Brain pericyte (primary cell): ENCODE measurements at regions not wholly inside any gene's neighbourhood (a gene's known extent, or its start where the extent isn't known, plus 50 kb on each side); places are given as distances from the start of the nearest gene placed in this dataset.
"Not testable (repeated sequence)": the region's sequence is repeated elsewhere in the genome, so short reads cannot be mapped to it uniquely, and the experiment has no call there.

Source experiments
- DNase-seq: peaks from one replicate; pipeline ENCODE4 v3.0.0-alpha.2; 2012; ENCODE audit warnings: low read depth, low spot score

DNA sequence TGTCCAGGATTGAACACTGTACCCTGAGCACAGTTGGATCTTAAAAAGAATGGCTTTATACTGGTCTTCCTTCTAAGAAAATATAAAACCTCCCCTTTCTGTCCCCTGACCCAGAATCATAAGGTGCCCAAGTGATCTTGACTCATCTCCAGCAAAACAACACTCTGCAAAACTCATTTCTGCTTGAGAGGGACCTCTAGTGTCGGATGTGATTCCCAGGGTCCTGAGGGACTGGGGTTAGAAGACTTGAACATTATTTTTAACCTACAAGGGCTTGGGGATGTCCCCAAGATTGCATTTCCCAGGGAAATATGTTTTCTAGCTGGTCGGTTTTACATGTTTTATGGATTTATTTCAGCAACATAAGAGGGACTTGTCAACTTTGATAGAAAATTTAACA lies 1318.5 kb upstream of the CELF4 start:
- no peak for DNase-seq

DNA sequence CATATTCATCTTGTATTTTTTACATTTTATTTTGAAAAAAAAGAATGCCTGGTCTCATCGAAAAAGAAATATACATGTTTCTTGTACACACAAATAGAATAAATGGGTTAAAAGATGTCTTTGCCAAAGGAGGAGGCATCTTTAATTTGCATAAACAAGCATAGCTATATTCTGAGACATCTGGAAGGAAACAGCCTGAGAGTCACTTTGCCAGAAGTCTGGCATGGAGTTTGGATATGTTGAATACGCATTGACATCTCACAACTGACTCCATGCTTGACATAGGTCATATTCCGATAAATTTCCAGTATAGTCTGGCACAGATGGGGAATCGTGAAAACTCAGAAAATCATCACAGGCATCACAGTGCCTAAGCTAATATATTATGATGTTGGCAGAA lies 1317.5 kb upstream of the CELF4 start:
- DNase-seq = no peak

GRCh38 chr18:38879871-38880270 lies 1314.3 kb upstream of the CELF4 start:
- no peak for DNase-seq

GRCh38 chr18:38872342-38872741 lies 1306.7 kb upstream of the CELF4 start:
- no peak for DNase-seq

GRCh38 chr18:38868757-38869156 lies 1303.2 kb upstream of the CELF4 start:
- DNase-seq = no peak

DNA sequence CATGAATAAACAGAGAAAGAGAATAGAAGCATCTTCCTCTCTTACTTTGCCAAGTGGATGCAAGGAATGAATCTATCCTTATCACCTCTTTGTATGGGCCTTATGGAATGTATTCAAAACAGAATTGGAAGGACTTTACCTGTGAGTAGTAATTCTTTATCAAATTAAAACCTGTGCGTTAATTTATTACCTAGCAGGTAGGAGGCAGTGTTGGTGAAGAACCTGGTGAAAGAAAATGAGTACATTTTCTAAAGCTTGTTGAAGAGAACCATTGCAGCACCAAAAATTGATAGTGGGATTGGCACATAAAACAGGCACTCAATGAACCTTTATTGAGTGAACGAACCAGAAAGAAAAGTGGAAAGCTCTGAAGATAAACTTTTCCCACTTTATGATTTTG lies 1302.1 kb upstream of the CELF4 start:
- DNase-seq = no peak

GRCh38 chr18:38851526-38851925 lies 1285.9 kb upstream of the CELF4 start:
- DNase-seq = no peak

GRCh38 chr18:38847326-38847725 lies 1281.7 kb upstream of the CELF4 start:
- DNase-seq = no peak

- DNase-seq = no peak
Observed at GRCh38 chr18:38843291-38843690, 1277.7 kb upstream of the CELF4 start.

DNA sequence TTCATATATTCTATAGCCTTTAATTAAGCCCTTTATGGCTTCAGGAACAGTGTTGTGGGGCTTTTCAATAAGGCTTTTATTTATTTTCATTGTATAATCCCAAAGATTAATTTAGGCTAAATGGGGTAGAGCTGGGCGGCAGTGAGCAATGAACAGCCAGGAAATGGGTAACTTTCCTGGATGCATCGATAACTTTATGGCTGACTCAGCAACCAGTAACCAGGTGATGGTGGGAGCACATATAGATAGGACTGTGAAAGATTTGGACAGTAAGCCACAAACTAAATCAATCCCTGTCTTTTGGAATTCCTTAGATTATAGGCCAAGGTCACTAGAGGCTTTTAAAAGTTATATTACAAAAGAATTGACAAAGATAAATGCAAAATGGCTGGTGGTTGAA lies 1260.6 kb upstream of the CELF4 start:
- DNase-seq = no peak

GRCh38 chr18:38811209-38811608 lies 1245.6 kb upstream of the CELF4 start:
- no peak for DNase-seq

GRCh38 chr18:38810789-38811188 lies 1245.2 kb upstream of the CELF4 start:
- DNase-seq = no peak

DNA sequence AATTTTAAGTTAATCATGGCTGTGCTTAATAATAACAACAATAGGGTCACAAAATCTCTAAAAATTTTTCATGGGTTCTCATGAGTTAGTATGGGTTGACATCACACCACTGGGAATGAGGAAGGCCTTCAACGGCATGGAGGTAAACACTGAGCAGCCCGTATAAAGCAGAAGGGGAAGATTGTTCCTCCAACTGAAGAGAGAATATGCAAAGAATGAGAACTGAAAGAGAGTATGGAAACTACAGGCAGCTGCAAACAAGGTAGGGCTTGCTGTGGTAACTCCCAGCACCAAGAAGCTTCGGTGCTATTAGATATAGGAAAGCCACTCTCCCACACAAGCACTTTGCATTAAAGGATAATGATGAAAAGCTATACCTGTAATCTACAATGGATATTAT lies 1242.3 kb upstream of the CELF4 start:
- no peak for DNase-seq

GRCh38 chr18:38805256-38805655 lies 1239.7 kb upstream of the CELF4 start:
- DNase-seq = no peak

DNA sequence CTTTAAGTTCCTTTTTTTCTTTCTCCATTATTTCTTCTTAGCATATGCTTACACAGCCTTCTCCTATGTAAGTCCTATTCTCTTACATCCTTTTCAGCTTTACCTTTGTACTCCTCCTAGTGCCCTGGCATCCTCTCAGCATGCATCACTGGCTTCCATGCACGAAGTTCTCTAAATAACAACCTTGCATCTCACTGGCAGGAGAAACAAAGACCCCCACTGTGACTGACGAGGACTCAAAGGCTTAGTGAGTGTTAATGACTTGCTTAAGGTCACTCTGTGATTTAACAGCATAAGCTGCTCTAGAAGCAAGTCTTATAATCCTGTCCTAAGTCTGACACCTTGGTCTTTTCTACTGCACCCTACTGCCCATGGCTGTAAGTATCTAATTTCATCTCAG lies 1236.0 kb upstream of the CELF4 start:
- DNase-seq = no peak

- no peak for DNase-seq
Observed at GRCh38 chr18:38796762-38797161, 1231.2 kb upstream of the CELF4 start.

DNA sequence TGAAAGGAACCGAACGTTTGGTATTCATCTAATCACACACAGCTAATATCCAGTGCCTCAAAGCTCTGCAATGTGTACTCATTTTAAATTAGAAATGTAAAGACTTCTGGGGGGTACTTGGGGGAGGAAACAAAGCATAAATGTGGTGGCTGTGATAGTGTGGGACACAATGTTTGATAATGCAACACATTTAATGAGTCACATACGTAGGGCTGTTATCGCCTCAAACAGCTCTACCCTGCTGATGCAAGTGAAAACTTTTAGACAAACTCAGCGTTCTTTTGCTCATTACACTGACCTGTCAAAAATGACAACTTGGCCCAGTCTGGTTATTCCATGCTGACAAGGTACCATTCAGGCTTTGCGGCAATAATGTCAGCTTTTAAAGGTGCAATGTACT lies 1227.1 kb upstream of the CELF4 start:
- no peak for DNase-seq

DNA sequence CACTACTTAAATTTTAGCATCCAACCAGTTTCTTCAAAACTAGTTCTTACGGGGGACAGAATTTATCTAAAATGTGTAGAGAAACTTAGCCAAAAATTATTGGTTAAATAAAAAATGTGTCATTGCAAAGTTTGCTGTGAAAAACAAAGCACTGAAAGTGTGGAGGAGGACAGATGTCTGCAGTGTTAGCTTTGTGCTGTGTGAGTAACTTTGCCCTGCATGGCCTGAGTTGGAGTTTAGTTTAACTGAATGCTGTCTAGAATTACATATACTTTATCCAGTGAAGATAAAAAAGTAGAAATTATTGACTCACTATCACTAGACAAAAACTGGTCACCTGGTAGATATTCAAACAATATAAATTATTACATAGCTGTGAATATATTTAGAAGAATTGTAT lies 1225.2 kb upstream of the CELF4 start:
- DNase-seq = no peak

DNA sequence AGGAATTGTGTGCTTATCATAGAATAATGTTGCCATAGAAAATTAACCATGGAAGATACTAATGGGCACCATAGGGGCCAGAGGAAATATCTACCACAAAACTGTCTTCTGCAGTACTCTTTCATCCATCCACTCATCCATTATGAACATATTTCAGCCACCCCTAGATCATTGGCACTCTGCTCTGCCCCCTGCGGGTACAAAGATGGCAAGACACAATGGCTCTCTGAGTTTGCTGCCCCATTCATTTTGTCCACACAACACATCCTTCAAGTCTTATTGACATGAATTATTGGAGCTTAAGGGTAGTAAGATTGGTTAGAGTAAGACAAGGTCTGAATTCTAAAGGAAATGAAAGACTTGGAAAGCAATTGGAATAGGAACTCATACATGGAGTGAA lies 1224.7 kb upstream of the CELF4 start:
- no peak for DNase-seq

DNA sequence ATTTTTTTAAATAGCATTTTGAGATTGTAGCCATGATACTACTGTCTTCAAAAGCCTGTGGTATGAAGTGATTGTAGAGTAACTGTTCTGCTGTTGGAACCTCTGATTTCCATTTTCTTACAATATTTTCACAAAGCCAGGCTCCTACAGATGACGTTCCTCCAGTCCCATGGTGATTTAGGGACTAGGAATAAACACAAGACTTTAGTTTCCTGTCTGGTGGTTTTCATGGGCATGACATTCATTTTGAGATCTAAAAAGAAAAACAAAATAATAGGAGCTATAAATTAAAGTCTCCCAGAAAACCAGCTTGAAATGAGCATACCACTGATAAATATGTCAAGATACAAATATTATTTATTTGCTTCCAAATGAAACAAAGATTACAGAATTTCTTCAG lies 1223.5 kb upstream of the CELF4 start:
- no peak for DNase-seq

GRCh38 chr18:38786906-38787305 lies 1221.3 kb upstream of the CELF4 start:
- no peak for DNase-seq

- DNase-seq = not testable (repeated sequence)
Observed at GRCh38 chr18:38771620-38772019, 1206.0 kb upstream of the CELF4 start.

DNA sequence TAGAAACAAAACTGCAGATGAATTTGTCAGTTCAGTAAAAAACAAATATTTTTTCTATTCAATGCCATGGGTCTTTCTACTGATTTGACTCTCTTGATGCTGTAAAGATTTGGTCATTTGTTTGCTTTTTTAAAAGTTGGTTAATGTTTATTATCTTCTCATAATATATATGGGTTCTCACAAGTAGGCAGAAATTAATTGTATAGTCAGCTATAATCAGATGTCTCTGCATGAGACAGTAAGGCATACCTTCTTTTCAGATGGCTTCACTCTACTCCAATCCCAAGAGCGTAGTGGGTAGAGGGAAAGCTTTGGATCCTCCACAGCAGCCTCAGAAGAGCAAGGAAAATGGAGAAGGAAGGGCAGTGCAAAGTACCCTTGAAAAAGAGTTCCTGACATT lies 1202.9 kb upstream of the CELF4 start:
- DNase-seq = no peak

DNA sequence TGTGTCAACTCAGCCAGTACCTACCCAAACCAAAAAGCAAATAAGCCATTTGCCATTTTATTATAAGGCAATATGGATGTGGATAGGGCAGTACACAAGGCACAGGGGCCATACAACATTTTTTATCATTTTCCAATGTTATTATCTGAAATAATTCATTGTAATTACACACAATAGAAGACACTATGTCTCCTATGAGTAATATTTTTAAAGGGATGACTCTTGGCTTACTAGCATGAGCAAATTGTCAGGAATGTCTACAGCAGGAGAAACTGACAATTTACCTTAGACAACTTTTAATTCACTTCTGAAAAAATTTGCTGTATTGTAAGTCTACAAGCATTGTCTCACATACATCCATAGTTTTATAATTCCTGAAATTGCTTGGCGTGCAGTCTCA lies 1193.9 kb upstream of the CELF4 start:
- no peak for DNase-seq

GRCh38 chr18:38756436-38756835 lies 1190.8 kb upstream of the CELF4 start:
- DNase-seq = no peak
